GM20000 (cell line): ENCODE measurements at regions not wholly inside any gene's neighbourhood (a gene's known extent, or its start where the extent isn't known, plus 50 kb on each side); places are given as distances from the start of the nearest gene placed in this dataset.

Experiments used
- DNase-seq: peaks from one replicate; pipeline ENCODE4 v3.0.0; 2012; ENCODE audit warnings: low spot score
- CTCF ChIP-seq: IDR thresholded peaks from 2 replicates; pipeline ENCODE4 v1.5.1; 2012; ENCODE audit warnings: mild to moderate bottlenecking, control low read depth; ENCODE audit errors: extremely low read depth, missing control alignments

- no peak for TF ChIP-seq CTCF
- DNase-seq: no peak
Measured at GRCh38 chr1:30090162-30090820, 633.1 kb downstream of the MATN1 start.

- no peak for TF ChIP-seq CTCF
- DNase-seq: no peak
Measured at GRCh38 chr1:30089024-30089430, 634.4 kb downstream of the MATN1 start.

GRCh38 chr1:30088594-30088993 lies 634.8 kb downstream of the MATN1 start:
- no peak for DNase-seq
- TF ChIP-seq CTCF: no peak

GRCh38 chr1:30087465-30087864 lies 635.9 kb downstream of the MATN1 start:
- no peak for DNase-seq
- no peak for TF ChIP-seq CTCF

- peak; percentile 42 for TF ChIP-seq CTCF
- DNase-seq: peak; percentile 55
Measured at GRCh38 chr1:30085811-30086770, 637.3 kb downstream of the MATN1 start.

- no peak for DNase-seq
- TF ChIP-seq CTCF: no peak
Measured at GRCh38 chr1:30084909-30085571, 638.3 kb downstream of the MATN1 start.
